B cell (primary cell): ENCODE measurements at regions not wholly inside any gene's neighbourhood (a gene's known extent, or its start where the extent isn't known, plus 50 kb on each side); places are given as distances from the start of the nearest gene placed in this dataset.

Experiments used
- EZH2 ChIP-seq: IDR thresholded peaks from 2 replicates; pipeline ENCODE4 v1.6.1; 2012; ENCODE audit warnings: borderline replicate concordance, low read depth, mild to moderate bottlenecking, moderate library complexity, low read length; ENCODE audit not compliant: insufficient read depth, poor library complexity, severe bottlenecking
- TF ChIP-seq, protein P1 (sequence below): fragments of 200-600 bp; IDR thresholded peaks from one replicate; pipeline ENCODE4 v1.8.0; 2022; ENCODE audit warnings: antibody characterized with exemption, mild to moderate bottlenecking

DNA sequence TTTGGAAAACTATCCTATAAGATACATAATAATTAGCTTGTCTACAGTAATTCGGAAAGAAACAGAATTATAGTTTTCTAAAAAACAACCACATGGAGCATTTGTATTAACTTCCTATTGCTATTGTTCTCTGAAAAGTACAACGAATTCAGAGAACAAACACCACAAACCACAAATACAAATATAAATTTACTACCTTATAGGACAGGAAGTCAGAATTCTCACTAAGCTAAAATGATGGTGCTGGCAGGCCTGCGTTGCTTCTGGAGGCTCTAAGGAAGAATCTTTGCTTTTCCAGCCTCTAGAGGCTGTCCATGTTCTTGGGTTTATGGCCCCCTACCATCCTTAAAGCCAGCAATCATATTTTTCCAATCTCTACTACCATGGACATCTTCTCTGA, 173.6 kb upstream of the TCF21 start:
- TF ChIP-seq, protein P1, sequence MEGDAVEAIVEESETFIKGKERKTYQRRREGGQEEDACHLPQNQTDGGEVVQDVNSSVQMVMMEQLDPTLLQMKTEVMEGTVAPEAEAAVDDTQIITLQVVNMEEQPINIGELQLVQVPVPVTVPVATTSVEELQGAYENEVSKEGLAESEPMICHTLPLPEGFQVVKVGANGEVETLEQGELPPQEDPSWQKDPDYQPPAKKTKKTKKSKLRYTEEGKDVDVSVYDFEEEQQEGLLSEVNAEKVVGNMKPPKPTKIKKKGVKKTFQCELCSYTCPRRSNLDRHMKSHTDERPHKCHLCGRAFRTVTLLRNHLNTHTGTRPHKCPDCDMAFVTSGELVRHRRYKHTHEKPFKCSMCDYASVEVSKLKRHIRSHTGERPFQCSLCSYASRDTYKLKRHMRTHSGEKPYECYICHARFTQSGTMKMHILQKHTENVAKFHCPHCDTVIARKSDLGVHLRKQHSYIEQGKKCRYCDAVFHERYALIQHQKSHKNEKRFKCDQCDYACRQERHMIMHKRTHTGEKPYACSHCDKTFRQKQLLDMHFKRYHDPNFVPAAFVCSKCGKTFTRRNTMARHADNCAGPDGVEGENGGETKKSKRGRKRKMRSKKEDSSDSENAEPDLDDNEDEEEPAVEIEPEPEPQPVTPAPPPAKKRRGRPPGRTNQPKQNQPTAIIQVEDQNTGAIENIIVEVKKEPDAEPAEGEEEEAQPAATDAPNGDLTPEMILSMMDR = no peak
- TF ChIP-seq EZH2 = no peak
